ENCODE measurements at regions not wholly inside any gene's neighbourhood (a gene's known extent, or its start where the extent isn't known, plus 50 kb on each side); places are given as distances from the start of the nearest gene placed in this dataset.

DNA sequence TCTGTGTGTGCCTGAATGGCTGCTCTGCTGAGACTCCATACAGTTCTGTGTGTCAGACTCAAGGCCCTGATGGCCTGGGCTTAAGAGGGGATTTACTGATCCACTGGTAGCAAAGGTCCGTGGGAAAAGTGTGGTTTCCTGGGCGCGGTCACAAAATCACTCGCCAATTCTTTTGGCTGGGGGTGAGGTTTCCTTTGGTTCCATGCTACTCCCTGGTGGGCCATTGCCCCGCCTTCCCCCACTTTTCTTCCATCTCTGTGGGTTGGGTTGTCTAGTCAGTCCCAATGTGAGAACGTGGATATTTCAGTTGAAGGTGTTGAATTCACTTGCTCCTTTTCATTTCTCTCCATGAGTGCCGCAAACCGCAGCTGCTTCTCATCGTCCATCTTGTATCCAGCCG lies 162.7 kb upstream of the NRXN1 start:
- DNase-seq (ENCODE audit: low spot score): no peak
- Histone ChIP-seq H3K27ac (no peak overlapping the region), H3K4me3 (no peak overlapping the region)
- TF ChIP-seq, protein P1, sequence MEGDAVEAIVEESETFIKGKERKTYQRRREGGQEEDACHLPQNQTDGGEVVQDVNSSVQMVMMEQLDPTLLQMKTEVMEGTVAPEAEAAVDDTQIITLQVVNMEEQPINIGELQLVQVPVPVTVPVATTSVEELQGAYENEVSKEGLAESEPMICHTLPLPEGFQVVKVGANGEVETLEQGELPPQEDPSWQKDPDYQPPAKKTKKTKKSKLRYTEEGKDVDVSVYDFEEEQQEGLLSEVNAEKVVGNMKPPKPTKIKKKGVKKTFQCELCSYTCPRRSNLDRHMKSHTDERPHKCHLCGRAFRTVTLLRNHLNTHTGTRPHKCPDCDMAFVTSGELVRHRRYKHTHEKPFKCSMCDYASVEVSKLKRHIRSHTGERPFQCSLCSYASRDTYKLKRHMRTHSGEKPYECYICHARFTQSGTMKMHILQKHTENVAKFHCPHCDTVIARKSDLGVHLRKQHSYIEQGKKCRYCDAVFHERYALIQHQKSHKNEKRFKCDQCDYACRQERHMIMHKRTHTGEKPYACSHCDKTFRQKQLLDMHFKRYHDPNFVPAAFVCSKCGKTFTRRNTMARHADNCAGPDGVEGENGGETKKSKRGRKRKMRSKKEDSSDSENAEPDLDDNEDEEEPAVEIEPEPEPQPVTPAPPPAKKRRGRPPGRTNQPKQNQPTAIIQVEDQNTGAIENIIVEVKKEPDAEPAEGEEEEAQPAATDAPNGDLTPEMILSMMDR (IDR thresholded peaks at IDR 0.05): no peak

DNA sequence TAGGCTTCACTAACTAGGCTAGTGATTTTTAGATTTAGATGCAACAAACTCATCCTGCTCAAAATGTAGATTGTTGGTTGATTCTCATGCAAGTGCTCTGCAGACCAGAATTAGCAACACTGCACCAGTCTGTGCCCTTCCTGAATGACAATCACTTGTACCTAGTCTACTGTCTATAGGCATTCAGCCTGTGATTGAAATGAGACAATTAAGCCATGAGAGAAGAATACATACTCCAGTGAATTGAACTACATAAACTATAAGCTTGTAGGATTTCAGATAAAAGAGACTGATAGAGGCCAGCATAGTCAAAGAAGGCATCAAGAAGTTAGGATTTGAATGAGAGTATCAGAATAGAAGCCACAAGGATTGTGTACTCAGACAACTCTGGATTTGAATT lies 138.3 kb upstream of the NRXN1 start:
- TF ChIP-seq, protein P1 (IDR thresholded peaks at IDR 0.05): no peak
- Histone ChIP-seq H3K27ac (no peak overlapping the region), H3K4me3 (no peak overlapping the region)
- no peak for DNase-seq (ENCODE audit: low spot score)

DNA sequence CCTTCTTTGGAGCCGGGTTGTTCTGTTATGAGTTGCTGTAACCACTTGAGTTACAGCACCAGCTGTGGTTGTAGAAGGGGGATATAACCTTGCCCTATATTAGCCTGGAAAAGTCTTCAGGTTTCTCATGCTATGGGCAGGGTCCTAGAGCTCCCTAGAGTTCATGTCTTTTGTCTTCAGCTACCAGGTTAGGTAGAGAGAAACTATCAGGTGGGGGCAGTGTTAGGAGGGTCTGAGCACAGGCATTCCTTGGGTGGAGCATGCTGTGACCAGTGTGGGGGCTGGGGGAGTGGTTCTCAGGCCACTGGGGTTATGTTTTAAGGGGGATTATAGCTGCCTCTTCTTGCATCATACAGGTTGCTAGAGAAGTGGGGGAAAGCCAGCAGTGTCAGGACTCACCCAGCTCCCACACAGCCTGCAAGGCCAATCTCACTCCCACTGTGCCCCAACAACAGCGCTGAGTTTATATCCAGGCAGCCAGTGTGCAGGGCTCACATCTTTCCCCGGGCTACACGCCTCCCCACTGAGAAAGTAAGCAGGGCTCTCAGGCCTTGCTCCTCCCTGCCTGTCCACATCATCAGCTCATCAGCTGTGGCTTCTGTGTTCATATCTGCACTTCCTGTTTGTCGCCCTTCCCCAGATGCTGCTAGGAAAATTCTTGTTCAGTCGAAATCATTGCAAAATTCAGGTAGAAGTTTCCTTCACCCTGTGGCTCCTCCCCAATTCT lies 133.8 kb upstream of the NRXN1 start:
- Histone ChIP-seq H3K27ac (no peak overlapping the region), H3K4me3 (no peak overlapping the region)
- no peak for DNase-seq (ENCODE audit: low spot score)
- TF ChIP-seq, protein P1 (IDR thresholded peaks at IDR 0.05): no peak

DNA sequence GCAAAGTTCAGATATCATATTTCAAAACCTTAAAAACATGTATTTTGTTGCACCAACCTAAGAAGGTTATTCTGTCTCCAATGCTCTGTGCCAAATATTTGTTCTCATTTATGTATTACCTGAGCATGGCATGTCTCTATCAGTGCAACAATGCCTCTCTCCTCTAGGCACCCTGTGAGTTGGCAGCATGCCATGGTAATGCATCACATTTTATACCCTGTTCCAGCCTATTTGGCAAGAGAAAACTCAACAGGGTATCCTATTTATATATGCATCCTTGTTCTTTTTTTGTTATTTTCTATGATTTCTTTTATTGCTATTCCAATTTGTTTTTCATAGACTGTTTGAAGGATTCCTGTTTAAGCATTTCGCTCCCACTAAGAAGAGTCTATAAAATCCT lies 126.3 kb upstream of the NRXN1 start:
- DNase-seq (ENCODE audit: low spot score): no peak
- TF ChIP-seq, protein P1 (IDR thresholded peaks at IDR 0.05): no peak
- Histone ChIP-seq H3K4me3 (no peak overlapping the region), H3K27ac (no peak overlapping the region)

DNA sequence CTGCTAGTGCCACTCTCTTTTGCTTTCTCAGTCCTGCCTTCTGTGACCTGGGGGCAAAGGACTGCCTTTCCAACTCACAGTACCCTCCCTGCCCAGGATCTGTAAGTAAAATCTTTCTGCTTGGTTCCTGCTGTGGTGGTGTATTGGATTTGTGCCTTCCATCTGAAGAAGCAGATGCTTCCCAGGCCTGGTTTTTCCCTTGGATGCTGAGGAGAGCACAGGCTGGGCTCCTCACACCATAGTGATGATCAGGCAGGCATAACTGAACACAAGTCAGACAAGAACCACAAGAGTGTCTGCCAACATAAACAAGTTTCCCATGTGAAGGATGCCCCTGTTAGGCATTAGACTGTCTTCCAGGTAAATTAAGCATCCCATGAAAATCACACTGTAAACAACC lies 121.3 kb upstream of the NRXN1 start:
- Histone ChIP-seq H3K4me3 (no peak overlapping the region), H3K27ac (no peak overlapping the region)
- DNase-seq (ENCODE audit: low spot score): no peak
- TF ChIP-seq, protein P1 (IDR thresholded peaks at IDR 0.05): no peak

DNA sequence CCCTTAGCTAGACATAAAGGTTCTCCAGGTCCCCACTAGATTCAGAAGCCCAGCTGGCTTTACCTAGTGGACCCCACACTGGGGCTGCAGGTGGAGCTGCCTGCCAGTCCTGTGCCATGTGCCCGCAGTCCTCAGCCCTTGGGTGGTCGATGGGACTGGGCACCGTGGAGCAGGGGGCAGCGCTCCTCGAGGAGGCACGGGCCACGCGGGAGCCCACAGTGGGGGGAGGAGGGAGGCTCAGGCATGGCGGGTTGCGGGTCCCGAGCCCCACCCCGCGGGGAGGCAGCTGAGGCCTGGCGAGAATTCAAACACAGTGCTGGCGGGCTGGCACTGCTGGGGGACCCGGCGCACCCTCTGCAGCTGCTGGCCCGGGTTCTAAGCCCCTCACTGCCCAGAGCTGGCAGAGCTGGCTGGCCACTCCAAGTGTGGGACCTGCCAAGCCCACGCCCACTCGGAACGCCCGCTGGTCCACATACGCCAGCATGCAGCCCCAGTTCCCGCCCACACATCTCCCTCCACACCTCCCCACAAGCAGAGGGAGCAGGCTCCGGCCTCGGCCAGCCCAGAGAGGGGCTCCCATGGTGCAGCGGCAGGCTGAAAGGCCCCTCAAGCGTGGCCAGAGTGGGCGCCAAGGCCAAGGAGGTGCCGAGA lies 119.7 kb upstream of the NRXN1 start:
- no peak for DNase-seq (ENCODE audit: low spot score)
- no peak overlapping the region for H3K4me3 ChIP-seq
- no peak overlapping the region for H3K27ac ChIP-seq
- TF ChIP-seq, protein P1 (IDR thresholded peaks at IDR 0.05): no peak

DNA sequence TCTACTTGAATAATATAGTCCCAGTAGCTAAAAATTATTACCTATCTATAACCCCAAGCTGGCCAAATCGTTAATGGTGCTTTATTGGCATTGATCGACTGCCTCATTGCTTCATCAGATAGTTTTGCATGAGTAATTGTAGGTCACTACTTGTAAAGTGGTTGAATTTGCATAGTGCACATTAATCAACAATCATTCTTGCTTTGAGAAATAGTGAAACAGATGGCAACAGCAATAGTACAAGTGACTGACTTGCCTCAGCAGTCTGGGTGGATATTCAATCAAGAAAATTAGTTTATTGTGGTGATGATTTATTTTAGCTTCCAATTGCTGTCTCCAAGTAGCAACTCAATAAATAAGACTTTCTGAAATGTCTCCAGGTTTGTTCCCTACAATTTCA lies 117.8 kb upstream of the NRXN1 start:
- H3K27ac ChIP-seq: no peak overlapping the region
- TF ChIP-seq, protein P1 (IDR thresholded peaks at IDR 0.05): no peak
- DNase-seq (ENCODE audit: low spot score): no peak
- H3K4me3 ChIP-seq: no peak overlapping the region
